GM12878 (cell line): ENCODE measurements at regions not wholly inside any gene's neighbourhood (a gene's known extent, or its start where the extent isn't known, plus 50 kb on each side); places are given as distances from the start of the nearest gene placed in this dataset.

ENCODE experiments used
- ATAC-seq: fragments of 200-7000 bp; cut with Tn5 transposase; 3 replicates; pipeline ENCODE4 v1.9.1; 2020; ENCODE audit warnings: mild to moderate bottlenecking, moderate library complexity
- BruUV-seq: library from RNA; stranded (reverse); fragments of 400-500 nt; replicated peaks from 2 replicates; lab custom pipeline; 2021; lab: Mats Ljungman, UMichigan
- CTCF ChIA-PET: fragments of 300-600 bp; sonication (Branson Sonifier 250); formaldehyde crosslinking; extraction: SDS; loops from one replicate; lab custom pipeline; 2021; ENCODE audit warnings: inconsistent platforms; lab: Yijun Ruan, JAX
- POLR2A ChIA-PET: fragments of 350-600 bp; formaldehyde crosslinking; extraction: SDS; loops from one replicate; lab custom pipeline; 2021; ENCODE audit warnings: inconsistent platforms; lab: Charles Lee
- RAD21 ChIA-PET: fragments of 300-600 bp; sonication (Branson Sonifier 250); formaldehyde crosslinking; loops from one replicate; lab custom pipeline; 2023; ENCODE audit warnings: antibody characterized with exemption; ENCODE audit not compliant: unreplicated experiment; lab: Charles Lee
- SMC1A ChIA-PET: fragments of 300-600 bp; sonication (Branson Sonifier 250); formaldehyde crosslinking; loops from one replicate; lab custom pipeline; 2023; ENCODE audit not compliant: unreplicated experiment, uncharacterized antibody; lab: Charles Lee
- DNase-seq: peaks from one replicate; pipeline ENCODE4 v3.0.0-alpha.2; 2011; ENCODE audit warnings: low read depth, low spot score
- FAIRE-seq: peaks from 3 replicates; lab custom pipeline; 2011; peaks lifted over from hg19 to GRCh38; lab: Jason Lieb, UNC
- H2AFZ ChIP-seq: 2 replicates; pipeline ENCODE4 v1.6.0; 2011; ENCODE audit warnings: low read depth, low read length, control low read depth; ENCODE audit not compliant: control insufficient read depth
- H3K27ac ChIP-seq: 2 replicates; pipeline ENCODE4 v1.5.1; 2011; ENCODE audit warnings: control low read depth; ENCODE audit not compliant: control insufficient read depth, insufficient read depth
- H3K27me3 ChIP-seq, 2 experiments: replicated peaks in 1 of 2; 2 replicates each; pipeline versions ENCODE4 v1.6.0 to v1.6.1; 2011; ENCODE audit warnings: low read length in 1 of 2; ENCODE audit not compliant: control insufficient read depth in 2 of 2, insufficient read depth in 2 of 2
- H3K36me3 ChIP-seq, 2 experiments: 2 replicates each; pipeline ENCODE4 v1.5.1; 2011; ENCODE audit warnings: low read length in 1 of 2; ENCODE audit not compliant: control insufficient read depth in 2 of 2, insufficient read depth in 2 of 2
- H3K4me1 ChIP-seq: 2 replicates; pipeline ENCODE4 v1.6.1; 2011; ENCODE audit warnings: mild to moderate bottlenecking, low read length, moderate library complexity, mixed read lengths; ENCODE audit not compliant: control insufficient read depth, insufficient read depth
- H3K4me2 ChIP-seq: 2 replicates; pipeline ENCODE4 v1.6.0; 2011; ENCODE audit warnings: control low read depth; ENCODE audit not compliant: control insufficient read depth, insufficient read depth
- H3K4me3 ChIP-seq: fragments of 200-600 bp; sonication (generic); 2 replicates; pipeline ENCODE4 v1.5.1; 2016
- H3K79me2 ChIP-seq: 2 replicates; pipeline ENCODE4 v1.6.0; 2011; ENCODE audit warnings: low read length; ENCODE audit not compliant: control insufficient read depth, insufficient read depth
- H3K9ac ChIP-seq: 2 replicates; pipeline ENCODE4 v1.8.0; 2011; ENCODE audit warnings: low read length, control low read depth, mixed read lengths; ENCODE audit not compliant: control insufficient read depth, insufficient read depth
- H3K9me3 ChIP-seq: replicated peaks from 3 replicates; pipeline ENCODE4 v1.5.1; 2011; ENCODE audit warnings: mild to moderate bottlenecking, low read length; ENCODE audit not compliant: control insufficient read depth, insufficient read depth
- H4K20me1 ChIP-seq: 2 replicates; pipeline ENCODE4 v1.6.0; 2011; ENCODE audit not compliant: control insufficient read depth, insufficient read depth
- CBX5 ChIP-seq: sonication (generic); IDR thresholded peaks from 2 replicates; pipeline ENCODE4 v1.6.1; 2016; ENCODE audit warnings: low read depth, moderate library complexity, mild to moderate bottlenecking, inconsistent platforms
- CHD2 ChIP-seq: IDR thresholded peaks from 2 replicates; pipeline ENCODE4 v1.6.1; 2011; ENCODE audit warnings: low read depth, low read length, improper control_type of control experiment, borderline replicate concordance
- CREB1 ChIP-seq: IDR thresholded peaks from 2 replicates; pipeline ENCODE4 v1.6.1; 2012; ENCODE audit warnings: low read depth, mild to moderate bottlenecking, inconsistent platforms
- HCFC1 ChIP-seq: fragments of 150-350 bp; IDR thresholded peaks from 2 replicates; pipeline ENCODE4 v1.6.1; 2014; ENCODE audit warnings: low read length
- PRDM15 ChIP-seq: fragments of 450-650 bp; formaldehyde crosslinking; IDR thresholded peaks from 2 replicates; pipeline ENCODE4 v1.4.0; 2020; ENCODE audit warnings: mild to moderate bottlenecking, moderate library complexity
- SMC3 ChIP-seq: IDR thresholded peaks from 2 replicates; pipeline ENCODE4 v1.6.1; 2011; ENCODE audit warnings: low read length, improper control_type of control experiment, borderline replicate concordance
- ZNF592 ChIP-seq: fragments of 450-650 bp; IDR thresholded peaks from 2 replicates; pipeline ENCODE4 v1.6.1; 2017; ENCODE audit warnings: mild to moderate bottlenecking, moderate library complexity
- WGBS: methylation state at CpG from one replicate; pipeline ENCODE4 v1.1.6; 2016; ENCODE audit warnings: low lambda C conversion rate; ENCODE audit not compliant: insufficient replicate concordance, insufficient coverage; ENCODE audit errors: missing lambda C conversion rate; 5-methylcytosine and 5-hydroxymethylcytosine counted together
- in situ Hi-C: fragments of 300-500 bp; cut with MboI; formaldehyde crosslinking; loops from 9 replicates; pipeline ENCODE4 v1.14.3; 2018; ENCODE audit warnings: mixed read lengths
- intact Hi-C: fragments of 100-400 bp; cut with micrococcal nuclease; formaldehyde crosslinking; loops from one replicate; pipeline ENCODE4 v1.14.2; 2022; ENCODE audit not compliant: unreplicated experiment
- TF ChIP-seq, protein P1 (sequence below): IDR thresholded peaks from 2 replicates; pipeline ENCODE4 v1.6.1; 2012; ENCODE audit warnings: low read depth, low read length, improper control_type of control experiment
- TF ChIP-seq, protein P2 (sequence below): fragments of 450-650 bp; IDR thresholded peaks from 2 replicates; pipeline ENCODE4 v1.6.1; 2017; ENCODE audit warnings: mild to moderate bottlenecking

DNA sequence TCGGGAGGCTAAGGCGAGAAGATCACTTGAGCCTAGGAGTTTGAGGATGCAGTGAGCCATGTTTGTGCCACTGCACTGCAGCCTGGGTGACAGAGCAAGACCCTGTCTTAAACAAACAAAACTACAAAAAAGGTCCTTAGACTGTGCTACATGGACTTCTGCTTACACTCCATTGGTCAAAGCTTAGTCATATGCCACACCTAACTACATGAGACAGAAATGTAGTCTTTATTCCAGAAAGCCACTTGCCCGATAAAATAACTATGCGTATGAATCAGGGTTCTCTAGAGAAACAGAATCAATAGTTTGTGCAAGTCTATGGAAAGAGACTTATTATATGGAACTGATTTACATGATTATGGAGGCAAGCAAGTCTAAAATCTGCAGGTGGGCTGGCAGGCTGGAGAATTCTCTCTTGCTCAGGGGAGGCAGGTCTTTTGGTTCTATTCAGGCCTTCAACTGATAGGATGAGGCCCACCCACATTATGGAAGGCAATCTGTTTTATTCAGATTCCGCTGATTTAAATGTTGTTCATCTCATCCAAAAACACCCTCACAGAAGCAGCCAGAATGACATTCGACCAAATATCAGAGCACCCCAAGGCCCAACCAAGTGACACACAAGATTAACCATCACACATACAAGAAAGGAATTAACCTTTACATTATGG, 114.4 kb upstream of the SIX2 start (continued):
- TF ChIP-seq CBX5 (no peak), SMC3 (no peak), PRDM15 (CRISPR knock-in tag) (no peak), CREB1 (no peak), HCFC1 (no peak)
- TF ChIP-seq, protein P1, sequence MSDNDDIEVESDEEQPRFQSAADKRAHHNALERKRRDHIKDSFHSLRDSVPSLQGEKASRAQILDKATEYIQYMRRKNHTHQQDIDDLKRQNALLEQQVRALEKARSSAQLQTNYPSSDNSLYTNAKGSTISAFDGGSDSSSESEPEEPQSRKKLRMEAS: no peak

- intact Hi-C loops: no loop called here
- Histone ChIP-seq H3K9ac (no peak overlapping the region), H3K9me3 (no peaks in the 10 kb centered on the region), H3K27ac (no peak overlapping the region), H4K20me1 (no peaks in the 10 kb centered on the region; the same call in 1 of the 2 replicates), H3K4me1 (no peaks in the 10 kb centered on the region), H3K79me2 (no peaks in the 10 kb centered on the region), H3K36me3 (no peaks in the 10 kb centered on the region), H3K4me2 (no peak overlapping the region), H3K4me3 (no peak overlapping the region), H2AFZ (no peak overlapping the region), H3K27me3 (no peaks in the 10 kb centered on the region)
- WGBS: 12% methylated on average over 2 of the region's 2 CpGs
- ChIA-PET CTCF (no interaction called here), SMC1A (no interaction called here), RAD21 (no interaction called here), POLR2A (no interaction called here)
- DNase-seq (no peak), ATAC-seq (no peak), FAIRE-seq (no peak)
- no TSS peak for BruUV-seq
- in situ Hi-C loops: no loop called here
- no peak for TF ChIP-seq CHD2
- no peak for TF ChIP-seq ZNF592
- TF ChIP-seq, protein P2, sequence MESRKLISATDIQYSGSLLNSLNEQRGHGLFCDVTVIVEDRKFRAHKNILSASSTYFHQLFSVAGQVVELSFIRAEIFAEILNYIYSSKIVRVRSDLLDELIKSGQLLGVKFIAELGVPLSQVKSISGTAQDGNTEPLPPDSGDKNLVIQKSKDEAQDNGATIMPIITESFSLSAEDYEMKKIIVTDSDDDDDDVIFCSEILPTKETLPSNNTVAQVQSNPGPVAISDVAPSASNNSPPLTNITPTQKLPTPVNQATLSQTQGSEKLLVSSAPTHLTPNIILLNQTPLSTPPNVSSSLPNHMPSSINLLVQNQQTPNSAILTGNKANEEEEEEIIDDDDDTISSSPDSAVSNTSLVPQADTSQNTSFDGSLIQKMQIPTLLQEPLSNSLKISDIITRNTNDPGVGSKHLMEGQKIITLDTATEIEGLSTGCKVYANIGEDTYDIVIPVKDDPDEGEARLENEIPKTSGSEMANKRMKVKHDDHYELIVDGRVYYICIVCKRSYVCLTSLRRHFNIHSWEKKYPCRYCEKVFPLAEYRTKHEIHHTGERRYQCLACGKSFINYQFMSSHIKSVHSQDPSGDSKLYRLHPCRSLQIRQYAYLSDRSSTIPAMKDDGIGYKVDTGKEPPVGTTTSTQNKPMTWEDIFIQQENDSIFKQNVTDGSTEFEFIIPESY: no peak
These were observed 113.8 kb upstream of the SIX2 start for GRCh38 chr2:45123065-45123464.
